Panc1 (cell line): ENCODE measurements at regions not wholly inside any gene's neighbourhood (a gene's known extent, or its start where the extent isn't known, plus 50 kb on each side); places are given as distances from the start of the nearest gene placed in this dataset.

Source experiments
- CTCF ChIP-seq: fragments of 450-650 bp; IDR thresholded peaks from 2 replicates; pipeline ENCODE4 v1.5.1; 2017; ENCODE audit warnings: mild to moderate bottlenecking
- POLR2AphosphoS5 ChIP-seq: IDR thresholded peaks from 2 replicates; pipeline ENCODE4 v1.6.1; 2012; ENCODE audit warnings: mild to moderate bottlenecking, low read depth, low read length, moderate library complexity

DNA sequence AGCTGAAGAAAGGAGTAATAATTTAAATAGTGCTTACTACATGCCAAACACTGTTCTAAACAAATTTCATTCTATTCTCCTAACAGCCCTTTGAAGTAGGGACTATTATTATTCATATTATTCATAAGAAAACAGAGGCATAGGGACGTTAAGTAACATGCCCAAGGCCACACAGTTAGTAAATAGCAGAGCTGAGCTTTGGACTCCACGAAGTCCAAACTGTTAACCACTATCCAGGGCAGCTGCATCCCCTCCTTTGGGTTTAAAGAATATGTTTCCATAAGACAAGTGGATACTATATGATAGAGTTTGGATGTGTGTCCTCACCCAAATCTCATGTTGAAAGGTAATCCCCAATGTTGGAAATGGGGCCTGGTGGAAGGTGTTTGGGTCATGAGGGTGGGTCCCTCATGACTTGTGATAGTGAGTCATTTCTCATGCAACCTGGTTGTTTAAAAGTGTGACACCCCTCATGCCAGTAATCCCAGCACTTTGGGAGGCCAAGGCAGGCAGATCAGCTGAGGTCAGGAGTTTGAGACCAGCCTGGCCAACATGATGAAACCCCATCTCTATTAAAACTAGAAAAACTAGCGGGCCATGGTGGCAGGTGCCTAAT, 144.0 kb upstream of the CXADR start:
- no peak for TF ChIP-seq POLR2AphosphoS5
- TF ChIP-seq CTCF, result no peak
